ENCODE measurements at regions not wholly inside any gene's neighbourhood (a gene's known extent, or its start where the extent isn't known, plus 50 kb on each side); places are given as distances from the start of the nearest gene placed in this dataset.

DNA sequence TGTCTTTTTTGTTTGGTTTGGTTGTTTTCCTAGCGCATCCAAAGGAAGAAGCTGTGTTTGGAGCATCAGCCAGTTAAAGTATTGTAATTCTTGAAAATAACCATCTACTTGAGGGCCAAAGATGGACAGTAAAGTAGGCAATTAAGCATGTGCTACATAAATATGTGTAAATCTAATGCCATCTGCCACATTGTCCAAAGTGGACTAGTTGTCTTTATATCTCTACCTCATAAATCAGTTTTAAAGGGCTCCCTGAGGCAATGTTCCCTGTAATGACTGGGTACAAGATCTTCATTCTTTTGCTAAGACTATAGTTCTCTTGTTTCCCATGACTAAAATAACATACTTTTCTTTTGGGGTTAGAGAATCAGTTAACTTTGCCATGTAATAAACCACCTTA is 460.0 kb upstream of the RARB start:
- H3K27me3 ChIP-seq (ENCODE audit: insufficient read depth, low read depth): no peaks in the 10 kb centered on the region
- no peaks in the 10 kb centered on the region for H3K79me2 ChIP-seq (ENCODE audit: low read depth)
- peaks cover 5% of the 10 kb centered on the region; the same call in 1 of the 2 replicates for H3K9me2 ChIP-seq (ENCODE audit: insufficient read depth)
- no peaks in the 10 kb centered on the region for H3K4me1 ChIP-seq (replicated peaks; ENCODE audit: insufficient read depth)
- H3K36me3 ChIP-seq (ENCODE audit: low read depth): no peaks in the 10 kb centered on the region
- no peaks in the 10 kb centered on the region for H3K9me3 ChIP-seq (ENCODE audit: insufficient read depth, low read depth)
- no peaks in the 10 kb centered on the region for H3F3A ChIP-seq (ENCODE audit: insufficient read depth, low read depth)
- POLR2A ChIA-PET (ENCODE audit: unreplicated experiment): no interaction called here
- no peak for TF ChIP-seq EZH2 (IDR thresholded peaks at IDR 0.05; ENCODE audit: low read depth)
- TF ChIP-seq, protein P1, sequence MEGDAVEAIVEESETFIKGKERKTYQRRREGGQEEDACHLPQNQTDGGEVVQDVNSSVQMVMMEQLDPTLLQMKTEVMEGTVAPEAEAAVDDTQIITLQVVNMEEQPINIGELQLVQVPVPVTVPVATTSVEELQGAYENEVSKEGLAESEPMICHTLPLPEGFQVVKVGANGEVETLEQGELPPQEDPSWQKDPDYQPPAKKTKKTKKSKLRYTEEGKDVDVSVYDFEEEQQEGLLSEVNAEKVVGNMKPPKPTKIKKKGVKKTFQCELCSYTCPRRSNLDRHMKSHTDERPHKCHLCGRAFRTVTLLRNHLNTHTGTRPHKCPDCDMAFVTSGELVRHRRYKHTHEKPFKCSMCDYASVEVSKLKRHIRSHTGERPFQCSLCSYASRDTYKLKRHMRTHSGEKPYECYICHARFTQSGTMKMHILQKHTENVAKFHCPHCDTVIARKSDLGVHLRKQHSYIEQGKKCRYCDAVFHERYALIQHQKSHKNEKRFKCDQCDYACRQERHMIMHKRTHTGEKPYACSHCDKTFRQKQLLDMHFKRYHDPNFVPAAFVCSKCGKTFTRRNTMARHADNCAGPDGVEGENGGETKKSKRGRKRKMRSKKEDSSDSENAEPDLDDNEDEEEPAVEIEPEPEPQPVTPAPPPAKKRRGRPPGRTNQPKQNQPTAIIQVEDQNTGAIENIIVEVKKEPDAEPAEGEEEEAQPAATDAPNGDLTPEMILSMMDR (conservative IDR thresholded peaks at IDR 0.05): no peak
- CTCF ChIA-PET: no interaction called here
- H2AFZ ChIP-seq: no peak overlapping the region
- BruUV-seq (replicated peaks): no TSS peak
- H3K4me3 ChIP-seq: no peak overlapping the region
- no peak overlapping the region for H3K27ac ChIP-seq
- H4K20me1 ChIP-seq (ENCODE audit: insufficient read depth): no peaks in the 10 kb centered on the region
- intact Hi-C loops (cut with micrococcal nuclease; ENCODE audit: unreplicated experiment): no loop called here
- DNase-seq: no peak
- no peak overlapping the region for H3K4me2 ChIP-seq

DNA sequence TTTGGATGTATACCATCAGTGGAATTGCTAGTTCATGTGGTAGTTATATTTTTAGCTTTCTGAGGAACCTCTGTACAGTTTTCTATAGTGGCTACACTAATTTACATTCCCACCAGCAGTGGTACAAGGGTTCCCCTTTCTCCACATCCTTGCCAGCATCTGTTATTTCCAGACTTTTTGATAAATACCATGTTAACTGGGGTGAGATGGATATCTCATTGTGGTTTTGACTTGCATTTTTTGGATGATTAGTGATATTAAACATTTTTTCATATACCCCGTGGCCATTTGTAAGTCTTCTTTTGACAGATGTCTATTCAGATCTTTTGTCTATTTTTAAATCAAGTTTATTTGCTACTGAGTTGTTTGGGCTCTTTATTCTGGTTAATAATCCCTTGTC is 455.6 kb upstream of the RARB start:
- DNase-seq: no peak

DNA sequence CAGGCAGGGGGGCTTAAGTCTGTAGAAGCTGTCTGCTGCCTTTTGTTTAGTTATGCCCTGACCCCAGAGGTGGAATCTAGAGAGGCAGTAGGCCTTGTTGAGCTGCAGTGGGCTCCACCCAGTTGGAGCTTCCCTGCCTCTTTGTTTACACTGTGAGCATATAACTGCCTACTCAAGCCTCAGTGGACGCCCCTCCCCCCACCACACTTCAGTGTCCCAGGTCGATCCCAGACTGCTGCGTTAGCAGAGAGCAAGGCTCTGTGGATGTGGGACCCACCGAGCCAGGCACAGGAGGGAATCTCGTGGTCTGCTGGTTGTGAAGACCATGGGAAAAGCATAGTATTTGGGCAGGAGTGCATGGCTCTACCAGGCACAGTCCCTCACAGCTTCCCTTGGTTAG is 446.8 kb upstream of the RARB start:
- Histone ChIP-seq H2AFZ (no peak overlapping the region), H3K4me1 (replicated peaks; ENCODE audit: insufficient read depth) (no peaks in the 10 kb centered on the region), H3K27me3 (ENCODE audit: insufficient read depth, low read depth) (no peaks in the 10 kb centered on the region), H3K79me2 (ENCODE audit: low read depth) (no peaks in the 10 kb centered on the region), H3K27ac (no peak overlapping the region), H3K4me3 (no peak overlapping the region), H3F3A (ENCODE audit: insufficient read depth, low read depth) (no peaks in the 10 kb centered on the region), H3K4me2 (no peak overlapping the region), H4K20me1 (ENCODE audit: insufficient read depth) (no peaks in the 10 kb centered on the region), H3K9me3 (ENCODE audit: insufficient read depth, low read depth) (no peaks in the 10 kb centered on the region), H3K36me3 (ENCODE audit: low read depth) (no peaks in the 10 kb centered on the region), H3K9me2 (ENCODE audit: insufficient read depth) (no peaks in the 10 kb centered on the region)
- ChIA-PET CTCF (no interaction called here), POLR2A (ENCODE audit: unreplicated experiment) (no interaction called here)
- no TSS peak for BruUV-seq (replicated peaks)
- TF ChIP-seq, protein P1 (conservative IDR thresholded peaks at IDR 0.05): no peak
- TF ChIP-seq EZH2 (IDR thresholded peaks at IDR 0.05; ENCODE audit: low read depth): no peak
- no peak for DNase-seq
- intact Hi-C loops (cut with micrococcal nuclease; ENCODE audit: unreplicated experiment): no loop called here

More for the DNA sequence above, 455.6 kb upstream of the RARB start:
- no peaks in the 10 kb centered on the region for H3K79me2 ChIP-seq (ENCODE audit: low read depth)
- POLR2A ChIA-PET (ENCODE audit: unreplicated experiment): no interaction called here
- H2AFZ ChIP-seq: no peak overlapping the region
- H3K27me3 ChIP-seq (ENCODE audit: insufficient read depth, low read depth): no peaks in the 10 kb centered on the region
- peaks cover 3% of the 10 kb centered on the region; the same call in 1 of the 2 replicates for H3K9me2 ChIP-seq (ENCODE audit: insufficient read depth)
- intact Hi-C loops (cut with micrococcal nuclease; ENCODE audit: unreplicated experiment): no loop called here
- H3F3A ChIP-seq (ENCODE audit: insufficient read depth, low read depth): no peaks in the 10 kb centered on the region
- H4K20me1 ChIP-seq (ENCODE audit: insufficient read depth): no peaks in the 10 kb centered on the region
- no TSS peak for BruUV-seq (replicated peaks)
- H3K9me3 ChIP-seq (ENCODE audit: insufficient read depth, low read depth): no peaks in the 10 kb centered on the region
- no peak for TF ChIP-seq EZH2 (IDR thresholded peaks at IDR 0.05; ENCODE audit: low read depth)
- TF ChIP-seq, protein P1 (conservative IDR thresholded peaks at IDR 0.05): no peak
- H3K36me3 ChIP-seq (ENCODE audit: low read depth): no peaks in the 10 kb centered on the region
- H3K4me3 ChIP-seq: no peak overlapping the region
- H3K4me1 ChIP-seq (replicated peaks; ENCODE audit: insufficient read depth): no peaks in the 10 kb centered on the region
- CTCF ChIA-PET: no interaction called here
- H3K27ac ChIP-seq: no peak overlapping the region
- H3K4me2 ChIP-seq: no peak overlapping the region

Measured in PC-9 (cell line).